OCI-LY7 (cell line): ENCODE measurements at regions not wholly inside any gene's neighbourhood (a gene's known extent, or its start where the extent isn't known, plus 50 kb on each side); places are given as distances from the start of the nearest gene placed in this dataset.

Experiments used
- BruUV-seq: library from RNA; stranded (reverse); fragments of 400-500 nt; replicated peaks from 2 replicates; lab custom pipeline; 2021; lab: Mats Ljungman, UMichigan
- CTCF ChIA-PET: fragments of 300-600 bp; sonication (Branson Sonifier 250); formaldehyde crosslinking; loops from one replicate; lab custom pipeline; 2022; ENCODE audit warnings: antibody characterized with exemption; ENCODE audit not compliant: unreplicated experiment; lab: Charles Lee
- POLR2A ChIA-PET: fragments of 300-600 bp; sonication (Branson Sonifier 250); formaldehyde crosslinking; loops from one replicate; lab custom pipeline; 2022; ENCODE audit warnings: antibody characterized with exemption; lab: Charles Lee
- DNase-seq: peaks from one replicate; pipeline ENCODE4 v3.0.0-alpha.2; 2015; ENCODE audit warnings: low spot score
- H2AFZ ChIP-seq: fragments of 200-600 bp; sonication (generic), shearing (Covaris generic); 2 replicates; pipeline ENCODE4 v1.6.1; 2014; ENCODE audit warnings: mild to moderate bottlenecking, antibody characterized with exemption, low read length, moderate library complexity
- H3K27ac ChIP-seq: fragments of 200-600 bp; sonication (generic); 2 replicates; pipeline ENCODE4 v1.5.1; 2014; ENCODE audit warnings: mixed run types, low read depth, mild to moderate bottlenecking, moderate library complexity, low read length, inconsistent platforms; ENCODE audit not compliant: poor library complexity, severe bottlenecking
- H3K36me3 ChIP-seq: fragments of 200-600 bp; sonication (generic); 2 replicates; pipeline ENCODE4 v1.6.1; 2014; ENCODE audit warnings: mild to moderate bottlenecking, antibody characterized with exemption, low read length, moderate library complexity, mixed read lengths; ENCODE audit not compliant: insufficient read depth
- H3K4me1 ChIP-seq: fragments of 200-600 bp; sonication (generic); 2 replicates; pipeline ENCODE4 v1.5.1; 2014; ENCODE audit warnings: mild to moderate bottlenecking, low read length; ENCODE audit not compliant: insufficient read depth, poor library complexity, severe bottlenecking
- H3K4me2 ChIP-seq: fragments of 200-600 bp; sonication (generic); 2 replicates; pipeline ENCODE4 v1.6.1; 2014; ENCODE audit warnings: mild to moderate bottlenecking, low read length
- H3K4me3 ChIP-seq: fragments of 200-600 bp; sonication (generic); 2 replicates; pipeline ENCODE4 v1.5.1; 2014; ENCODE audit warnings: mild to moderate bottlenecking, low read depth, low read length; ENCODE audit not compliant: poor library complexity, severe bottlenecking
- H3K79me2 ChIP-seq: fragments of 200-600 bp; sonication (generic); 2 replicates; pipeline ENCODE4 v1.6.1; 2016; ENCODE audit warnings: low read depth, mild to moderate bottlenecking, low read length, moderate library complexity, mixed read lengths; ENCODE audit not compliant: insufficient read depth
- H3K9me2 ChIP-seq: fragments of 200-600 bp; sonication (generic); 2 replicates; pipeline ENCODE4 v1.6.1; 2016; ENCODE audit warnings: mild to moderate bottlenecking, low read length, mixed read lengths; ENCODE audit not compliant: insufficient read depth
- H3K9me3 ChIP-seq: fragments of 200-600 bp; sonication (generic); 2 replicates; pipeline ENCODE4 v1.6.1; 2014; ENCODE audit warnings: mild to moderate bottlenecking, mixed run types, low read length, mixed read lengths
- H4K20me1 ChIP-seq: fragments of 200-600 bp; sonication (generic); 2 replicates; pipeline ENCODE4 v1.6.1; 2014; ENCODE audit warnings: mild to moderate bottlenecking, antibody characterized with exemption, low read length, moderate library complexity, mixed read lengths; ENCODE audit not compliant: insufficient read depth
- EZH2phosphoT487 ChIP-seq: fragments of 200-600 bp; sonication (generic); IDR thresholded peaks from 2 replicates; pipeline ENCODE4 v1.6.1; 2018; ENCODE audit warnings: low read depth, borderline replicate concordance, mild to moderate bottlenecking, mixed run types, antibody characterized with exemption, low read length, moderate library complexity, mixed read lengths
- intact Hi-C: fragments of 100-400 bp; cut with micrococcal nuclease; formaldehyde crosslinking; loops from one replicate; pipeline ENCODE4 v1.10.0; 2022; ENCODE audit not compliant: unreplicated experiment
- TF ChIP-seq, protein P1 (sequence below): fragments of 200-600 bp; sonication (generic); conservative IDR thresholded peaks from 2 replicates; pipeline ENCODE4 v1.5.1; 2014; ENCODE audit warnings: mild to moderate bottlenecking, antibody characterized with exemption, low read length, moderate library complexity, mixed read lengths

DNA sequence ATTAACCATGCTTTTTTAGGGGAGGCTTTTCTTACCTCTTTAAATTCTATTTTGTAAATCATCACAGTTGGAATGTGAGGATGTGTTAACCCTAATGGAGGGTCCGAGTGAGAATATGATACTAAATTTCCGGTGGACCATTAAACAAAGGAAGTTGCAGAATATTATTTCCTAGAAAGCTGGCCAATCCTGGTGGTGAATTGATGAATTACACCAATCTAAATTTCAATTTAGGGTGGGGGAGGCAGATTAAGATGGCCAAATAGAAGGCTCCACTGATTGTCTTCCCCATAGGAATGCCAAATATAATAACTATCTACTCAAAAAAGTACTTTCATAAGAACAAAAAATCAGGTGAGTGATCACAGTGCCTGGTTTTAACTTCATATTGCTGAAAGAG, 1045.6 kb downstream of the GLUD2 start:
- ChIA-PET POLR2A (no interaction called here), CTCF (no interaction called here)
- Histone ChIP-seq H3K36me3 (no peaks in the 10 kb centered on the region), H3K27ac (no peak overlapping the region), H3K9me2 (no peaks in the 10 kb centered on the region), H3K4me2 (no peak overlapping the region), H2AFZ (no peak overlapping the region), H3K9me3 (no peaks in the 10 kb centered on the region), H3K4me1 (no peaks in the 10 kb centered on the region), H4K20me1 (no peaks in the 10 kb centered on the region), H3K4me3 (no peak overlapping the region), H3K79me2 (no peaks in the 10 kb centered on the region)
- DNase-seq: no peak
- BruUV-seq: no TSS peak
- intact Hi-C loops: loop anchor here (10.0 kb wide), 1 partner anchor 62 kb away; no protein-coding TSS in a partner anchor
- TF ChIP-seq, protein P1, sequence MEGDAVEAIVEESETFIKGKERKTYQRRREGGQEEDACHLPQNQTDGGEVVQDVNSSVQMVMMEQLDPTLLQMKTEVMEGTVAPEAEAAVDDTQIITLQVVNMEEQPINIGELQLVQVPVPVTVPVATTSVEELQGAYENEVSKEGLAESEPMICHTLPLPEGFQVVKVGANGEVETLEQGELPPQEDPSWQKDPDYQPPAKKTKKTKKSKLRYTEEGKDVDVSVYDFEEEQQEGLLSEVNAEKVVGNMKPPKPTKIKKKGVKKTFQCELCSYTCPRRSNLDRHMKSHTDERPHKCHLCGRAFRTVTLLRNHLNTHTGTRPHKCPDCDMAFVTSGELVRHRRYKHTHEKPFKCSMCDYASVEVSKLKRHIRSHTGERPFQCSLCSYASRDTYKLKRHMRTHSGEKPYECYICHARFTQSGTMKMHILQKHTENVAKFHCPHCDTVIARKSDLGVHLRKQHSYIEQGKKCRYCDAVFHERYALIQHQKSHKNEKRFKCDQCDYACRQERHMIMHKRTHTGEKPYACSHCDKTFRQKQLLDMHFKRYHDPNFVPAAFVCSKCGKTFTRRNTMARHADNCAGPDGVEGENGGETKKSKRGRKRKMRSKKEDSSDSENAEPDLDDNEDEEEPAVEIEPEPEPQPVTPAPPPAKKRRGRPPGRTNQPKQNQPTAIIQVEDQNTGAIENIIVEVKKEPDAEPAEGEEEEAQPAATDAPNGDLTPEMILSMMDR: no peak
- no peak for TF ChIP-seq EZH2phosphoT487

DNA sequence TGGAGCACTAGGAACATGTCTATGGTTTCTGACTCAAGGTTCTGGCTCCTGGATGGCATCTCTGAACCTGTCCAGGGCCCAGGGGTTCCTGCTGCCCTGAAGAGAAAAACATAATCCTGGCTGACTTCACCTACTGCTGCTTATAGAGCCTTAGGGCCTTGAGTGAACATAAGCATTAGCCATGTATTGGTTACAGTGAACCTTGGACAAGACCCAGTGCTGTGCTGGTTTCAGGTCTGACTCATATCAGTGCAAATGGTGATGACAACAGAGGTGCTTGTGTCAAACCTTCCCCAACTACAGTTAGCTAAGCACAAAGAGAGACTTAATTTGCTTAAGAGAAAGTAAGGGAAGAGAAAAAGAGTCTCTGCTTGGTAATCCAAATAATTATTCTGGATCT, 1047.2 kb downstream of the GLUD2 start:
- DNase-seq: no peak
- no peak overlapping the region for H3K4me2 ChIP-seq
- H3K9me3 ChIP-seq: no peaks in the 10 kb centered on the region
- H3K36me3 ChIP-seq: no peaks in the 10 kb centered on the region
- TF ChIP-seq, protein P1: no peak
- no peak for TF ChIP-seq EZH2phosphoT487
- H3K4me1 ChIP-seq: no peaks in the 10 kb centered on the region
- ChIA-PET POLR2A (no interaction called here), CTCF (no interaction called here)
- no peak overlapping the region for H3K4me3 ChIP-seq
- no peaks in the 10 kb centered on the region for H4K20me1 ChIP-seq
- no peak overlapping the region for H2AFZ ChIP-seq
- BruUV-seq: no TSS peak
- no peak overlapping the region for H3K27ac ChIP-seq
- no peaks in the 10 kb centered on the region for H3K79me2 ChIP-seq
- no peaks in the 10 kb centered on the region for H3K9me2 ChIP-seq
- intact Hi-C loops: loop anchor here (10.0 kb wide), 1 partner anchor 60 kb away; no protein-coding TSS in a partner anchor

DNA sequence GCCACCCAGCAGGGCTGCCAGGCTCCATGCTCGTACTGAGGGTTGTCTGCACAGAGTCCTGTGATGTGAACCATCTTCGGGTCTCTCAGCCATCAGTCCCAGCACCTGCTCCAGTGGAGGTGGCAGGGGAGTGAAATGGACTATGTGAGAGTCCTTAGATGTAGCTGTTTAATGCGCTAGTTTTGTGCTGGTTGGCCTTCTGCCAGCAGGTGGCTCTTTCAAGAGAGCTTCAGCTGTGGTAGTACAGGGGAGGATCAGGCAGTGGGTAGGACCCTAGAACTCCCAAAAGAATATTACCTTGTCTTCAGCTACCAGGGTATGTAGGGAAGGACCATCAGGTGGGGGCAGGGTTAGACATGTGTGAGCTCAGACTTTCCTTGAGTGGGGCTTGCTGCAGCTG, 1066.0 kb downstream of the GLUD2 start:
- H3K4me3 ChIP-seq: no peak overlapping the region
- DNase-seq: no peak
- no peaks in the 10 kb centered on the region for H3K79me2 ChIP-seq
- intact Hi-C loops: no loop called here
- ChIA-PET POLR2A (no interaction called here), CTCF (no interaction called here)
- no peak overlapping the region for H3K4me2 ChIP-seq
- no peaks in the 10 kb centered on the region for H3K36me3 ChIP-seq
- H3K9me3 ChIP-seq: no peaks in the 10 kb centered on the region
- H4K20me1 ChIP-seq: no peaks in the 10 kb centered on the region
- H3K27ac ChIP-seq: no peak overlapping the region
- BruUV-seq: no TSS peak
- TF ChIP-seq, protein P1: no peak
- TF ChIP-seq EZH2phosphoT487: no peak
- no peaks in the 10 kb centered on the region for H3K9me2 ChIP-seq
- H3K4me1 ChIP-seq: no peaks in the 10 kb centered on the region
- H2AFZ ChIP-seq: no peak overlapping the region
